ENCODE measurements at regions not wholly inside any gene's neighbourhood (a gene's known extent, or its start where the extent isn't known, plus 50 kb on each side); places are given as distances from the start of the nearest gene placed in this dataset.

DNA sequence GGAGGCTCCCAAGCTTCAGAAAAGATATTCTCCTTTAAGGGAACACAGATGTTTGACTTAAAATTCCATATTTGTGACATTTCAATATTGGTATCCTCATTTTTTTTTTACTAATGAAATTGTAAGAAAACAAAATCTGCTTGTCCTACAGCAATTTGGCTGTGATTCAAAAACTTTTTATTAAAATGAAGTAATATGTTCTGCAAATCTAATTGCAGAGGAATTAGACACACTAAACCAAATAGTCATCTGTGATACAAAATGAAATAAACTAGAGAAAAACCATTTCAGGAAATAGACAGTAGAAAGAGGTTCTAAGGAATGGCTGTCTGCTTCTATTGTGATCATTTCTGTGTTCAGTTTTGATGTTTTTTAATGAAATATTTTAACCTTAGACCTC, 50.1 kb upstream of the HIF1A start (continued):
- TF ChIP-seq, protein P1, sequence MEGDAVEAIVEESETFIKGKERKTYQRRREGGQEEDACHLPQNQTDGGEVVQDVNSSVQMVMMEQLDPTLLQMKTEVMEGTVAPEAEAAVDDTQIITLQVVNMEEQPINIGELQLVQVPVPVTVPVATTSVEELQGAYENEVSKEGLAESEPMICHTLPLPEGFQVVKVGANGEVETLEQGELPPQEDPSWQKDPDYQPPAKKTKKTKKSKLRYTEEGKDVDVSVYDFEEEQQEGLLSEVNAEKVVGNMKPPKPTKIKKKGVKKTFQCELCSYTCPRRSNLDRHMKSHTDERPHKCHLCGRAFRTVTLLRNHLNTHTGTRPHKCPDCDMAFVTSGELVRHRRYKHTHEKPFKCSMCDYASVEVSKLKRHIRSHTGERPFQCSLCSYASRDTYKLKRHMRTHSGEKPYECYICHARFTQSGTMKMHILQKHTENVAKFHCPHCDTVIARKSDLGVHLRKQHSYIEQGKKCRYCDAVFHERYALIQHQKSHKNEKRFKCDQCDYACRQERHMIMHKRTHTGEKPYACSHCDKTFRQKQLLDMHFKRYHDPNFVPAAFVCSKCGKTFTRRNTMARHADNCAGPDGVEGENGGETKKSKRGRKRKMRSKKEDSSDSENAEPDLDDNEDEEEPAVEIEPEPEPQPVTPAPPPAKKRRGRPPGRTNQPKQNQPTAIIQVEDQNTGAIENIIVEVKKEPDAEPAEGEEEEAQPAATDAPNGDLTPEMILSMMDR (IDR thresholded peaks at IDR 0.05; ENCODE audit: control extremely low read depth in 1 of 3, insufficient read depth in 1 of 3, low read depth in 1 of 3, low read length in 3 of 3): no peak
- TF ChIP-seq ASH2L (IDR thresholded peaks at IDR 0.05; ENCODE audit: low read length) (no peak), SRF (IDR thresholded peaks at IDR 0.05; ENCODE audit: low read depth, low read length) (no peak)

All from H1 (cell line).